HepG2 (cell line): ENCODE measurements at regions not wholly inside any gene's neighbourhood (a gene's known extent, or its start where the extent isn't known, plus 50 kb on each side); places are given as distances from the start of the nearest gene placed in this dataset.
A peak's percentile ranks its signal among the peaks of the same experiment; 100 is the strongest.

Source experiments
- ATAC-seq: fragments of 200-7000 bp; cut with Tn5 transposase; 3 replicates; pipeline ENCODE4 v1.9.1; 2020; ENCODE audit warnings: mild to moderate bottlenecking, moderate library complexity
- BruUV-seq: library from RNA; stranded (reverse); fragments of 400-500 nt; replicated peaks from 2 replicates; lab custom pipeline; 2021; lab: Mats Ljungman, UMichigan
- CTCF ChIA-PET: fragments of 300-600 bp; formaldehyde crosslinking; extraction: SDS; loops from one replicate; lab custom pipeline; 2021; ENCODE audit warnings: low total read pairs, inconsistent platforms, low intra/inter-chr PET ratio; lab: Yijun Ruan, JAX
- POLR2A ChIA-PET: fragments of 350-600 bp; sonication (Branson Sonifier 250); formaldehyde crosslinking; loops from one replicate; lab custom pipeline; 2020; ENCODE audit warnings: antibody characterized with exemption, inconsistent platforms; lab: Yijun Ruan, JAX
- DNase-seq: peaks from one replicate; pipeline ENCODE4 v3.0.0-alpha.2; 2015; ENCODE audit warnings: low spot score
- FAIRE-seq: peaks from 3 replicates; lab custom pipeline; 2011; peaks lifted over from hg19 to GRCh38; lab: Jason Lieb, UNC
- H2AFZ ChIP-seq: one replicate; pipeline ENCODE4 v1.6.1; 2011; ENCODE audit warnings: low read length, inconsistent platforms
- H3K27ac ChIP-seq: fragments of 300-600 bp; 3 replicates; pipeline ENCODE4 v1.8.0; 2011; ENCODE audit warnings: mixed run types, mild to moderate bottlenecking, mixed read lengths, low read length, inconsistent platforms; ENCODE audit not compliant: insufficient read depth; ENCODE audit errors: extremely low read length
- H3K27me3 ChIP-seq, 2 experiments: fragments of 200-600 bp in 1 of 2; 2 replicates in 1 of 2; 3 replicates in 1 of 2; pipeline versions ENCODE4 v1.6.0 to v1.8.0; 2011; ENCODE audit warnings: low read length in 2 of 2, mild to moderate bottlenecking in 2 of 2, moderate library complexity in 2 of 2, inconsistent platforms in 1 of 2; ENCODE audit not compliant: insufficient read depth in 2 of 2, control insufficient read depth in 1 of 2
- H3K36me3 ChIP-seq, 2 experiments: fragments of 200-600 bp in 1 of 2; replicated peaks in 1 of 2; 2 replicates in 1 of 2; 3 replicates in 1 of 2; pipeline versions ENCODE4 v1.5.1 to v1.8.0; 2011; ENCODE audit warnings: low read length in 2 of 2, inconsistent platforms in 1 of 2; ENCODE audit not compliant: insufficient read depth in 2 of 2, control insufficient read depth in 1 of 2
- H3K4me1 ChIP-seq: 2 replicates; pipeline ENCODE4 v1.5.1; 2012; ENCODE audit warnings: low read length, inconsistent platforms; ENCODE audit not compliant: insufficient read depth
- H3K4me2 ChIP-seq: 2 replicates; pipeline ENCODE4 v1.6.0; 2011; ENCODE audit warnings: low read depth, low read length, inconsistent platforms
- H3K4me3 ChIP-seq, 3 experiments: fragments of 200-600 bp in 1 of 3; sonication (generic), shearing (Covaris generic) in 1 of 3; replicated peaks in 1 of 3; 2 replicates each; pipeline ENCODE4 v1.5.1; 2011 to 2016; ENCODE audit warnings: low read length in 3 of 3, inconsistent platforms in 2 of 3, low read depth in 2 of 3, mild to moderate bottlenecking in 2 of 3, control low read depth in 1 of 3, mixed read lengths in 1 of 3; ENCODE audit not compliant: insufficient read depth in 1 of 3
- H3K79me2 ChIP-seq: one replicate; pipeline ENCODE4 v1.6.1; 2011; ENCODE audit warnings: low read length, inconsistent platforms; ENCODE audit not compliant: insufficient read depth
- H3K9ac ChIP-seq: 2 replicates; pipeline ENCODE4 v1.6.0; 2011; ENCODE audit warnings: mild to moderate bottlenecking, low read depth, low read length, inconsistent platforms; ENCODE audit not compliant: insufficient read depth
- H3K9me3 ChIP-seq: 2 replicates; pipeline ENCODE4 v1.5.1; 2012; ENCODE audit warnings: mild to moderate bottlenecking, low read length
- H4K20me1 ChIP-seq: 2 replicates; pipeline ENCODE4 v1.6.0; 2011; ENCODE audit warnings: inconsistent platforms, mild to moderate bottlenecking, low read length, moderate library complexity; ENCODE audit not compliant: insufficient read depth
- PHF21A ChIP-seq: sonication (generic); formaldehyde crosslinking; IDR thresholded peaks from 2 replicates; pipeline ENCODE4 v1.5.0; 2020; ENCODE audit warnings: mild to moderate bottlenecking, missing genetic modification reagents
- SMAD9 ChIP-seq: sonication (generic); formaldehyde crosslinking; IDR thresholded peaks from 2 replicates; pipeline ENCODE4 v1.5.1; 2020; ENCODE audit warnings: mild to moderate bottlenecking, missing genetic modification reagents
- ZNF24 ChIP-seq: fragments of 450-650 bp; IDR thresholded peaks from 2 replicates; pipeline ENCODE4 v1.6.1; 2017; ENCODE audit warnings: antibody characterized with exemption, mild to moderate bottlenecking
- ZNF337 ChIP-seq: sonication (generic); formaldehyde crosslinking; IDR thresholded peaks from 2 replicates; pipeline ENCODE4 v1.5.1; 2020; ENCODE audit warnings: missing genetic modification reagents, low read depth, mild to moderate bottlenecking, borderline replicate concordance
- ZNF574 ChIP-seq: sonication (generic); formaldehyde crosslinking; IDR thresholded peaks from 2 replicates; pipeline ENCODE4 v1.4.0; 2020; ENCODE audit warnings: missing genetic modification reagents
- WGBS: methylation state at CpG from one replicate; pipeline ENCODE4 v1.1.6; 2017; ENCODE audit warnings: low lambda C conversion rate; 5-methylcytosine and 5-hydroxymethylcytosine counted together
- in situ Hi-C: cut with HindIII; loops from 2 replicates; pipeline ENCODE4 v1.10.0; 2017; ENCODE audit warnings: low pct_unique_long_range_greater_than_20kb; ENCODE audit not compliant: extremely low pct_ligation_motif_present
- intact Hi-C: fragments of 100-400 bp; cut with micrococcal nuclease; formaldehyde crosslinking; loops from one replicate; pipeline ENCODE4 v1.10.0; 2022; ENCODE audit not compliant: unreplicated experiment
- TF ChIP-seq, protein P1 (sequence below): sonication (generic); formaldehyde crosslinking; conservative IDR thresholded peaks from 2 replicates; pipeline ENCODE4 v1.8.0; 2022; ENCODE audit warnings: low read depth, missing genetic modification reagents

GRCh38 chr7:68249611-68250010, 1253.0 kb downstream of the TYW1 start:
- TF ChIP-seq SMAD9 (CRISPR knock-in tag) (no peak), PHF21A (CRISPR knock-in tag) (no peak), ZNF24 (0 out of 2 replicates have a peak, but pooled peaks have one; percentile 63), ZNF574 (CRISPR knock-in tag) (no peak), ZNF337 (no peak)
- TF ChIP-seq, protein P1, sequence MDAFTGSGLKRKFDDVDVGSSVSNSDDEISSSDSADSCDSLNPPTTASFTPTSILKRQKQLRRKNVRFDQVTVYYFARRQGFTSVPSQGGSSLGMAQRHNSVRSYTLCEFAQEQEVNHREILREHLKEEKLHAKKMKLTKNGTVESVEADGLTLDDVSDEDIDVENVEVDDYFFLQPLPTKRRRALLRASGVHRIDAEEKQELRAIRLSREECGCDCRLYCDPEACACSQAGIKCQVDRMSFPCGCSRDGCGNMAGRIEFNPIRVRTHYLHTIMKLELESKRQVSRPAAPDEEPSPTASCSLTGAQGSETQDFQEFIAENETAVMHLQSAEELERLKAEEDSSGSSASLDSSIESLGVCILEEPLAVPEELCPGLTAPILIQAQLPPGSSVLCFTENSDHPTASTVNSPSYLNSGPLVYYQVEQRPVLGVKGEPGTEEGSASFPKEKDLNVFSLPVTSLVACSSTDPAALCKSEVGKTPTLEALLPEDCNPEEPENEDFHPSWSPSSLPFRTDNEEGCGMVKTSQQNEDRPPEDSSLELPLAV (CRISPR knock-in tag): no peak
- no peaks in the 10 kb centered on the region for H3K79me2 ChIP-seq
- no peak overlapping the region for H3K9ac ChIP-seq
- H3K4me2 ChIP-seq: no peak overlapping the region
- H3K4me1 ChIP-seq: no peaks in the 10 kb centered on the region
- H3K27ac ChIP-seq: no peak overlapping the region
- ATAC-seq (no peak), DNase-seq (no peak), FAIRE-seq (no peak)
- in situ Hi-C loops: no loop called here
- no TSS peak for BruUV-seq
- ChIA-PET POLR2A (no interaction called here), CTCF (no interaction called here)
- no peaks in the 10 kb centered on the region for H4K20me1 ChIP-seq
- WGBS: 0% methylated on average over 1 of the region's 1 CpG
- intact Hi-C loops: no loop called here
- no peaks in the 10 kb centered on the region for H3K27me3 ChIP-seq
- H3K9me3 ChIP-seq: peaks cover 54% of the 10 kb centered on the region
- H3K36me3 ChIP-seq: no peaks in the 10 kb centered on the region
- H2AFZ ChIP-seq: no peak overlapping the region
- H3K4me3 ChIP-seq: no peak overlapping the region
